SHP77 treated with DMSO at 0.1 percent for 48 hours (cell line): ENCODE measurements at regions not wholly inside any gene's neighbourhood (a gene's known extent, or its start where the extent isn't known, plus 50 kb on each side); places are given as distances from the start of the nearest gene placed in this dataset.

Experiments
- DNase-seq: peaks from one replicate; lab custom pipeline; 2025; lab: John Stamatoyannopoulos, UW

GRCh38 chr15:77734306-77734705, 101.6 kb upstream of the LINGO1 start:
- no peak for DNase-seq

GRCh38 chr15:77733579-77734300, 101.0 kb upstream of the LINGO1 start:
- DNase-seq, result no peak

- no peak for DNase-seq
These were observed 100.0 kb upstream of the LINGO1 start for GRCh38 chr15:77732514-77733335.

- DNase-seq, result no peak
These were observed 99.2 kb upstream of the LINGO1 start for GRCh38 chr15:77731945-77732344.

- no peak for DNase-seq
These were observed 98.4 kb upstream of the LINGO1 start for GRCh38 chr15:77731067-77731466.

GRCh38 chr15:77727635-77728304, 95.1 kb upstream of the LINGO1 start:
- no peak for DNase-seq

GRCh38 chr15:77724715-77725114, 92.0 kb upstream of the LINGO1 start:
- DNase-seq, result no peak

GRCh38 chr15:77723756-77724155, 91.0 kb upstream of the LINGO1 start:
- no peak for DNase-seq

- DNase-seq, result no peak
These were observed 90.2 kb upstream of the LINGO1 start for GRCh38 chr15:77722759-77723460.

GRCh38 chr15:77721963-77722362, 89.3 kb upstream of the LINGO1 start:
- DNase-seq, result no peak

- no peak for DNase-seq
These were observed 87.9 kb upstream of the LINGO1 start for GRCh38 chr15:77720655-77721054.

GRCh38 chr15:77720173-77720572, 87.5 kb upstream of the LINGO1 start:
- DNase-seq, result no peak

GRCh38 chr15:77719450-77719849, 86.7 kb upstream of the LINGO1 start:
- DNase-seq, result no peak

- no peak for DNase-seq
These were observed 84.8 kb upstream of the LINGO1 start for GRCh38 chr15:77717333-77717990.

- DNase-seq, result no peak
These were observed 84.1 kb upstream of the LINGO1 start for GRCh38 chr15:77716632-77717332.

- DNase-seq, result no peak
These were observed 83.1 kb upstream of the LINGO1 start for GRCh38 chr15:77715860-77716259.

- no peak for DNase-seq
These were observed 82.3 kb upstream of the LINGO1 start for GRCh38 chr15:77715051-77715450.

- DNase-seq, result no peak
These were observed 81.8 kb upstream of the LINGO1 start for GRCh38 chr15:77714555-77714954.

- no peak for DNase-seq
These were observed 81.3 kb upstream of the LINGO1 start for GRCh38 chr15:77714023-77714422.

- no peak for DNase-seq
These were observed 80.6 kb upstream of the LINGO1 start for GRCh38 chr15:77713281-77713680.

GRCh38 chr15:77712438-77712837, 79.7 kb upstream of the LINGO1 start:
- no peak for DNase-seq
